Dedifferentiated amniotic fluid mesenchymal stem cell (primary cell): ENCODE measurements at regions not wholly inside any gene's neighbourhood (a gene's known extent, or its start where the extent isn't known, plus 50 kb on each side); places are given as distances from the start of the nearest gene placed in this dataset.

Source experiments
- DNase-seq: peaks from one replicate; pipeline ENCODE4 v3.0.0-alpha.2; 2016; ENCODE audit errors: extremely low spot score

DNA sequence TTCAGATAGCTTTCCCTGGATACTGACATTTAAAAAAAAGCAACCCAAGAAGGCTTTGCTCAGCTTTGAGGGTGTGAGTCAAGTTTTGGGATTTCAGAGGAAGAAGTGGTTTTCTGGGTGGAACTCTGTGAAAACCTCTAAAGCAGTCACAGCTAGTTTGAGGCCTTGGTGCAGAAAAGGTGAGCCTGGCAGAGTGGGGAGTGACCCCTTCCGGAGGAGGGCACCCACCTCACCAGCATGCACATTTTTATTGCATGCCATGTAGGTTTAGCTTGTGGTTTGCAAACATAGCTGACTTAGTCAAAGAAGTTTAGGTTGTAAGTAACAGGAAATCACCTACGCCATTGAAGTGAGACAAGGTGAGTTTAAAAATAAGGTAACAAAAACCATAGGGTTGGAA lies 146.8 kb upstream of the PMEPA1 start:
- no peak for DNase-seq

DNA sequence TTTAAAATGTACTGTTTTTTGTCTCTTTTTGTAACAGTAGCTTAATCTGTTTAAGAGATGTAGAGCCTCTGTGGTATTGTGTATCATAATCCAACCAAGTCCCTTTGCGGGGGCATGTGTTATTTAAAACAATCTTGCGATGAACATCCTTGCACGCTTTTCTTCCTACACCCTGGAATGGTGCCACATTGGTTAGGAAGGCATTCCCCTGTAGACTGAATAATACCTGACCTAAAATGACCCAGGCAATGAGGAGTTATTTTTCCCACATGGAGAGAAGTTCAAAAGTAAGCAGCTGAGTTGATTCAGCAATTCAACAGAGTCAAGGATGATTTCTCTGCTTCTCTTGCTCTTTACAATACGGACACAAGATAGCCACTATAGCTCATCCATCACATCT lies 142.0 kb upstream of the PMEPA1 start:
- no peak for DNase-seq

DNA sequence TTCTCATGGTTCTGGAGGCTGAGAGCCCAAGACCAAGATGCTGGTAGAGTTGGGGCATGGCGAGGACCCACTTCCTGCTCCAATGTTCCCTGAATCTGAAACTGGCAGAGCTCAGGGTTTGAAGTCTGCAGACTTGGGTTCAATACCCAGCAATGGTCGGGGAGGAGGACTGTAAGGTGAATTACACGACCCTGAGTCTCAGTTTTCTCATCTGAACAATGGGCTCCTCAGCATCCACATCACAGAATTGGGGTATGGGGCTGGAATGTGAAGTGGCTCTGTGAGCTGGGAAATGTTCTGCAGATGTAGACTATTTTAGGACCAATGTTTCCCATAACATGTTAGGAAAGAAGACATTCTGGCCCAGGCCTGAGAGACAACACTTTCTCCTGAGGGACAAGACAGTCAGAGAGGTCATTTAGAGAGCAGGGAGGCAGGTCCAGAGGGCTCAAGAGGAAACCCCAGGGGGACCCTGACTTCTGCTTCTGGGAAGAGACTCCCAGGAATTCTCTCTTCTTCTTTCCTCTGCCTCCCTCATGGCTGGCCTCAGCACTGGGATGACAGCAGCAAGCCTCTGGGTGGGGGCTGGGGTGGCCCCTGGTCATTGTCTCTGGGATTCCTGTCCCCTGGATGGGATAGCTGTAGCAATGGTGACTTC lies 141.3 kb upstream of the PMEPA1 start:
- no peak for DNase-seq

DNA sequence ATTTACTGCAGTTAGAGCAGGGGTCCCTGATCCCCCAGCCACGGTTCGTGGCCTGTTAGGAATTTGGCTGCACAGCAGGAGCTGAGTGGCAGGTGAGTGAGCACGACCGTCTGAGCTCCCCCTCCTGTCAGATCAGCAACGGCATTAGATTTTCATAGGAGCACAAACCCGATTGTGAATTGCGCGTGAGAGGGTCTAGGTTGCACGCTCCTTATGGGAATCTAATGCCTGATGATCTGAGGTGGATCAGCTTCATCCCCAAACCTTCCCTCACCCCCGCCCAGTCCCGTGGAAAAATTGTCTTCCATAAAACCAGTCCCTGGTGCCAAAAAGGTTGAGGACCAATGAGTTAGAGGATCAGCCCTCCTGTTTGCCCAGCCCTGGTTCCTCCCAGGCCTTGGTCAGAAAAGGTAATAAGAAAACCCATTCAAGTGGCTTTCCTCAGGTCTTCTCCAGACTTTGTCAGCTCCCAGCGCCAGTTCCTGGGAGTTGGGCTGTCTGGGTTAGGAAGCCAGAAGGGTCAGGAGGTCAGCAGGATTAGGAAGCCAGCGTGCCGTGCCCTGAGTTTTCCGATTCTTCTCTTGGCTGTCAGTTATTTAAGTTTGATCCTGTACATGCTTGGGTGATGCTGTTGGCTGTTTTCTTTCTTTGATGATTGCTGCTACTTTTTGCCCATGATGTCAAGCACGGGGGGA lies 139.9 kb upstream of the PMEPA1 start:
- no peak for DNase-seq

DNA sequence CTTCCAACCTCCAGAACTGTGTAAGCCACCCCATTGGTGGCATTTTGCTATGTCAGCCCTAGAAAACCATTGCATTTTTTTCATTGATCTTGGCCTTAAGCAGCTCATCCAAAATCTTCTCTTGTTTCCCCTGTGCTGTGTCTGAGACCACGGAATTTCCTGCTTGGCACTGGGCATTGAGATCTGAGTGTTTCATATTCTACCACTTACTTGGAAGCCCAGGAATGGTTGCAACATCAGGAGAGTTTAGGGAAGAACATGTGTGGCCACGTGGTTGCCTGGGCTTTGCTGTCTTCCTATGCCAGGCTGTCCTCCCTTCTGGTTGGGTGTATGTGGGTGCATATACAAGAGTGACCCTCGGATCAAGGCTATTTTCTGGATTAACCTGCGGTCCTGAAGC lies 139.3 kb upstream of the PMEPA1 start:
- no peak for DNase-seq

DNA sequence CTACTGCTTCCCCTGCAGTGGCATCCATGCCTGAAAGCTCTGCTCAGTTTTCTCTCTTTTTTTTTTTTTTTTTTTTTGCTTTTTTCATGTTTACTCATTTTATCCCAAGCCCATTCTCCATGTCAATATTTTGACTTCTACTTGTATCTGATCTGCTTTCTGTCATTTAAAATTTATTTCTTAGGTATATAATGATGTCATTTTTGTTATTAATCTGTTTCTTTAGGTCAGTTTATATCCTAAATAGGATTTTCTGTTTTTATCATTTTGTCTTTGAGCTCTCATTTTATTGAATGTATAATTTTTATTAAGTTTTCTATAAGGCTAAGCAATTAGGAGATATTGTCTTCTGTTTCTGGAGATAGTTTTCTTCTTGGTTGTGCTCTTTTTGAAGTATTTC lies 138.5 kb upstream of the PMEPA1 start:
- DNase-seq = no peak

DNA sequence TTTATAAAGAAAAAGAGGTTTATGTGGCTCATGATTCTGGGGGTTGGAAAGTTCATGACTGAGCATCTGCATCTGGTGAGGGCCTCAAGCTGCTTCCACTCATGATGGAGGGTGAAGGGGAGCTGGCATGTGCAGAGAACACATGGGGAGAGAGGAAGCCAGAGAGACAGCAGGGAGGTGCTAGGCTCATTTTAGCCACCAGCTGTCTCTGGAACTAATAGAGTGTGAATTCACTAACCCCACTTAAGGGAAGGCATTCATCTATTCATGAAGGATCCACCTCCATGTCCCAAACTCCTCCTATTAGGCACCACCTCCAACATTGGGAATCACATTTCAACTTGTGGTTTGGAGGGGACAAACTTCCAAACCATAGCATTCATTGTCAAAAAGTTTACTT lies 137.3 kb upstream of the PMEPA1 start:
- no peak for DNase-seq

DNA sequence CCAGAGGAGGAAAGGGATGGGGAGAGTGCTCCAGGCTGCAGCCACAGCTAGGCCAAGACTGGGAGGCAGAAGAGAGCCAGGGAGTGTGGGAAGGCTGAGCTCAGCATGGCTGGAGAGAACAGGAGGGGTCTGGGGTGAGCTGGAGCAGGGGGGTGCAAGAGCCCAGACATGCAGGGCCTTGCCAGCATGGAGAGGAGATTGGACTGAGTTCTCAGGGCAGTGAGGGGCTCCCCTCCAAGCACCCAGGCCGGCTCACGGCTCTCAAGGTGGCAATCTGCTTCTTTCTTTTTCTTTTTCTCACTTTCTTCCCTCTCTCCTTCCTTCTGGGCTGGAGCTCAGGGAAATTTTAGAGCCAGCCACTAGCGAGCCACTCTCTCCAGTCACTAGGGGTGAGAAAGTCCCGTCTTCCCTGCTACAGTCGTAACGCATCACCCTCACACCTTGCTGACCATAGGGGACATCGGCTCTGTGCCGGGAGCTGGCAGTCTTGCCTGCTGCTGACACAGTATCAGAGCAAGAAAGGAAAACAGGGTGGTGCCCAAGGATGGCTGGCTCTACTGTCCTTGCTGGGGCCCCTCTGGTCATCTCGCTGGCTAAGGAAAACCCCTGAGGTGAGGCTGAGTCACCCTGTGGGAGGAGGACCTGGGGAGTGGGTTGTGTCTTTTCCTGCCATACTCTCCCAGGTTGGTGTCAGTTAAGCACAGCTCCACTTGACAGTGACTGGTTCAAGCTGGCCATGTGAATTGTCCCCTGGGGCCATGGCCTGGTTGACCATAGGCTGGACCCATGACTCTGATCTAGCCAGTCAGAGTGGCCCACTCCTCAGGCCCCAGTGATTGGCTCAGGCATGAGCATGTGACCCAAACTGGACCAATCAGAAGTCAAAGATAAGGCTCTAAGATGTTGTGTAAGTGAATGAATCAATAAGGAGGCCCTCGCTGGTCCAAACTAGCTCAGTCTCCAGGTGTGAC lies 135.1 kb upstream of the PMEPA1 start:
- no peak for DNase-seq

DNA sequence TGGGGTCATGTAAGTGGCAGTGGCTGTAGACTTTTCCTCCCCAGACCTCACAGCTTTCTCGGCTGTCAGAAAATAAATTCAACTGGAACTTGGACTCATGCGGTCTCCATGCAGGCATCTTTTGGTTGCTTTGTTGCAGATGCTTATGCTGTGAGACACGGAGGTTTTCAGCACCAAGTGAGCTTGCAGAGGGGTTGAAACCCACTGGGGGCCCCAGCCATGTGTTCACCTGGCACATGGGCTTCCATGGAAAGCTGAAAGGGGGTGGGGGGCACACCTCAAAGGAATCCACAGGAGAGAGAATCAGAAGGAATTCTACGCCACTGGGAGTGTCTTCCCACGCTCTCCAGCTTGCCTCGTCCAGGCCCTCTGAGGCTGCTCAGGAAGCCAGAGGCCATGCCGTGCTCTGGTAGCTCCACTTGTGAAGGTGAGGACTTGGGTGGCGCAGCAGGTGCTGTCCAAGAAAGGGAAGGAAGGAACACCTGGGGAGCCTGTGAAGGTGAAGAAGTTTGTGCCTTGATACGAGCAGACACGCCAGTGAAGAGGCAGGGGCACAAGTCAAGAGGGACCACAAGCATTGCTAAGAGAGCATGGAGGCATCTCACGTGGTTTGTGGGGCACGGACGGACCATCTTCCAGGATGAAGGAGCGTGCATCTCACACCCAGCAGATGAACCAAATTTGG lies 134.3 kb upstream of the PMEPA1 start:
- no peak for DNase-seq

DNA sequence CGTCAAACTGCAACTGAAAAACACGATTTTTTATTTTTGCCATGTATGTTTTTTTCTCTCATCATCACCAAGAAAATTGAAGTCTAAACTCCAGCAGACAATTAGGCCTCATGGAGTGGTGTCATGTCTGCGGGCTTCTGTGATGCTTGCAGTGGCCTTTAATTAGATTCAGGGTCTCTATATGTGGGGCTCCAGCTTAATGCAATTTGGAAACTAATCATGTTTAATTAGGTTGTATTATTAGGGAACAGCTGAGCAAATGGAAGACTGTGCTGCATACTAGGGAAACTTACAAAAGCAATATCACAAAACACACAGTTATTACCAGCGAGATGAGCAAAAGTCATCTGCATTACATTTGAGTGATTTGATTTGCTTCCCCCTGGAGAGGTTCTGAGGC lies 132.9 kb upstream of the PMEPA1 start:
- DNase-seq = no peak

DNA sequence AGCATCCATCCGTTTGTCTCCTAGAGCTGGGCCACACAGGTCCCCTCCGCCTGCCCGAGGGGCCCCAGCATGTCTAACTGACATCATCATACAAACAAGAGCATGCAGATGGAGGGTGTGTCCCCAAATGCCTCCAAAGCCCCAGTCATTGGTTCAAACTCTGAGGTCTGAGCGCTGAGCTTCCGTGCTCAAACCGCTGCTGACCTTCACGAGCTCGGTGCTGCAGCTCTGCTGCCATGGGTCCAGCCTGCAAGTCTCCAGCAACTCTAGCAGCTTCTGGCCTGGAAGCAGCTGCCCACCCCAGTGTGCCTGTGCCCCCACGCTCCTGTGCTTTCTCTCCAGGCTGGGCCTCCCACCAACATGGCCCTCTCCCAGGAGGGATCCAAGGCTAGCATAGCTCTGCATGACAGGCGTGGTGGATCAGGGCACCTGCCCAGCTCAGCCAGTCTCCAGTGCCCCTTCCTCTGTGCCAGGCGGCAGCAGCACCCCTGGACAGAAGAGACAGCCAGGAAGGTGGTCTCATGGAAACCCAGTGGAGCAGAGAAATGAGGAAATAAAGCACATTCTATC lies 131.6 kb upstream of the PMEPA1 start:
- DNase-seq = no peak

DNA sequence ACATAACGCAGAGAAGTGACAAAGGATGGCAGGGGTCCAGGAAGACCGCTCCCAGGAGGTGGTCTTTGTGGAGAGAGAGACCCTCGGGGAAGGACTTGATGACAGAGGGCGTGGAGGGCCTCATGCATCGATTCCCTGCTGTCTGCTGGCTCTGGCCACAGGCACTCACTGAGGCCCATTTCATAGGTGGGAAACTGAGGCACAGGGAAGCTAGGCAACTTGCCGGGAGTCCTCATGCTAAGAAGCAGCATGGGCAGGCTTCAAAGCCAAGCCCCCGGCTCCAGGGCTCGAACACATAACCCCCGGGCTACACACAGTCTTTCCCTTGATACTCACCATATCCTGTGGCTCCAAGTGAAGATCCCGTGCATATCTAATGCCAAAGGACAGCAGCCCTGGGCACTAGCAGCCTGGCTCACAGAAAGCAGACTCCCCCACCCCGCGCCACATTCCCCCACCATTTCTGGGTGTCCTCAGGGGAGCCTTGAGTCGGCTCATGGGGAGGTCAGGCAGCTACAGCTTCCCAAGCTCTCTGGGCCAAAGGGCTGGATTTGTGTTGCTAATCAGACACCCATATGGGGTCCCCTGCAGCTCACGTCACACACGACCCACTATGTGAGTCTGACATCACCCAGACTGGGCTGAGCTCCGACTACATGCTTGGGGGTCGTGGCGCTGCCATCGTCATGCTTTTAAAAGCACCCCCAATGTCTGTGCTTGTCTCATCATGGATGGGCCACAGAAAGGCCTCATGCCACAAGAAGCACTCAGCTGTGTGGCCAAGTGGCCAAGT lies 130.9 kb upstream of the PMEPA1 start:
- DNase-seq = no peak

DNA sequence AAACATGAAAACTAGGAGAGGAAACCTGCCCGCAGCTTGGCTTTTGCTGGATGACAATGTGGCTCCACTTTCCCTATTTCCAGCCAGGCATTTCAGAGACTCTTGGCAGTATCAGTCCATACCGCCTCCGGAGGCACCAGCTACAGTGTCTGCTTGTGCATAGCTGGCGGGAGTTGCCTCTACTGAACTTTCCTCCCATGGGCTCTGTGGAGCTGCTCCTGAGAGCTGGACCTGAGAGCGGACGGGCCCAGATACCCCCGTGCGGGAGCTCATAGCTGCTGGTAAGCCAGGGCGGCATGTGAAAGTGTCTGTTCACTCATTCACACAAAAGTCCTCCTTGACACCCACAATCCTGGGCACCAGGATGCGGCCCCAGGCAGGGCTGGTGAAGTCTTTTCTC lies 130.3 kb upstream of the PMEPA1 start:
- DNase-seq = no peak

DNA sequence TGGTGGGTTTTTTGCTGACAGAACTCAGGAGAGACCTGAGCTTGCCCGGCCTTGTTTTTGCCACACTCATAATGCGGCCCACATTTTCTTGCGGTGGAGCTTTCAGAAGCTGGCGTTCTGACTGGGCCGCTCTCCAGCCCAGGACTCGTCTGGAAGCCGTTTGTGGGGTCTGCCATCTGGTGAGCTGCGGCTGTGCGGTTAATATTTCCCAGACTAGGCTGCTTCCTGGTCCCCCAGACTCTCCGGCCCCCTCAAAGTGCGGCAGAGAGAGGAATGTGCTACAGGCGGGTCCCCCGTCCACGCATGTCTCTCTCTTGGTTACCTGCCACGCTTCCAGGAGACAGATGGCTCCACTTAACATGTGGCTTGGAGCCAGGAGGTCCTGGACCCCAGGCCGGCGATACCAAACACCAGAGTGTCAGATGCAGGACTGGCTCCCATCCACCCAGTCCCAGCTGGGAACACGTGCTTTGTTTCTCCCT lies 128.9 kb upstream of the PMEPA1 start:
- DNase-seq = no peak

DNA sequence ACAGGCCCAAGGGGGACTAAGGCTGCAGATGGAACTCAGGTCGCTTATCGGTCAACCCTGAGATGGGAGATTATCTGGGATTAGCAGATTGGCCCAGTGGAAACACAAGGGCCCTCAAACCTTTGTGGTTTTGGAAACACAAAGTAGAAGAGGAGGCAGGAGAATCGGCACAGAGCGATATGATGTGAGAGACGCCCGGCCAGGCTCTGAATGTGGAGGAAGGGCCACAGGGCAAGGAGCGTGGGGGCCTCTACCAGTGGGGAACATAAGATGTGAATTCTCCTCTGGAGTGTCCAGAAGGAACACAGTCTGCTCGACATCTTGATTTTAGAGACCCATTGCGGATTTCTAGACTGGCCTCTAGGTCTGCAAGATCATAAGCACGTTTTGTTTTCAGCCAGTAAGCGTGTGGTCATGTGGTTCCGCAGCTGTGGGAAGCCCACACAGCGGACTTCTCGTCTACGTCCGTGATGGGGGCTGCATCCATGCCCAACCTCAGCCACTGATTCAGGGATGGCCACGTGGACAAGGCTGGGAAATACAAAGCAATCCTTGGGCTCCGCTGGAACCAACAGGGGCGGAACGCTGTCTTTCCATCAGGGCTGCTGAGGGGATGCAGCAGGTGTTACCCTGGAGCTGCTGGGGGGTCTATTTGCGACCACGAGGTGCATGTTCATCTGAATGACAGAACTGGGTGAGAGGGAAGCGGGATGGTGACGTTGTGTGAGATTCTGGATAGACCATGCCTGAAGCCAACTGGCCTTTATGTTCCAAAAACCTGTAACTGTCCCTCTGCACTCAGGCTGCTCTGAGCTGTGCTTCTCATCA lies 127.6 kb upstream of the PMEPA1 start:
- no peak for DNase-seq

DNA sequence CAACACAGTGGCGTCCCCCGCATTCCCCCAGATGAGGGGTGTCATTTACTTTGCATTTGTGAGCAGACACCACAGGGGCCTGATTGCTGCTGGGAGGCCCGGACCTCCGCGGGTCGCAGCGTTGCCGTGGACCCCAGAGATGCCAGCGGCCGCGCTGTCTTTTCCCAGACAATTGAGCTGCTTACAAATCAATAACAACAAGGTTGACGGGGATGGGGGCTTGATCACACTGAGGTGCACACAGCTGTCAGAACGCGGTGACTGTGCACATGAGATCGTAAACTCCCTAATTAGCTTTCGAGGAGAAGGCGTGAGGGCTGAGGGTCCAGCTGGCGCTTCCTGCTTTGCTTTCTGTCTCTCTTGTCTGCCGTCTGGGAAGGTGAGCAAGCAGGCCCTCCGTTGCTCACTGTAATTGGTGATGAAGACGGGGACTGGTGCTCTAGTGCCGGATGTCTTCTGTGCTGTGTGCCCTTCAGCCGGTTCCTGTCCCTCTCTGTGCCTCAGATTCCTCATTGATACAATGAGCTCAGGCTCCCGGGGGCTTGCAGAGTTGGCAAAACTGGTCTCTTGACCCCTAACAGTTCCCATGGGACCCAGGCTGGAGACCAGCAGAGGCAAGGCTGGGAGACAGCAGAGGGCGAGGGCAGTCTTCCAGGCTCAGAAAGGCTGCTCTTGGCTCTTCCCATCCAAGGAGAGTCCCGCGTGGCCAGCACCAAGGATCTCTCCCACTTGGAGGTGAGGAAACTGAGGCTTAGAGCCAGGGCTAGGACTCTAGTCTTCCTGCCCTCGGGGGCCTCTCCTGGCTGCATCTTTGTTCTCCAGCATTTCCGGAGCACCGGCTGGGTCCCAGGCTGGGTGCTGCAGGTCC lies 126.0 kb upstream of the PMEPA1 start:
- DNase-seq = no peak

DNA sequence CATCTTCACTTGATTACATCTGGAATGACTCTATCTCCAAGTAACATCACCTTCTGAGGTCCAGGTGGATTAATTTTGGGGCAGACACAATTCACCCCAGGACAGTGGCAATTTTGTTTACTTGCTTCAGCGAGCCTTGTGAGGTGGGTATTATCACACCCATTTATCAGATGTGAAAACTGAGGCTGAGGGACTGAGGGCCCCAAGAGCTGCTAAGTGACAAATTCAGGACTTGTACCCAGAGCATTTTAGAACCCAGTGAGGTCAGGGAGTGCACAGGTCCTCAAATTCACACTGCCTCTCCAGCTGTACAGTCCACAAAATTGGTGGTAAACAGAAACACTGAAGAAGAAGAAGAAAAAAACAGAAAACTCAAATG lies 125.2 kb upstream of the PMEPA1 start:
- no peak for DNase-seq

DNA sequence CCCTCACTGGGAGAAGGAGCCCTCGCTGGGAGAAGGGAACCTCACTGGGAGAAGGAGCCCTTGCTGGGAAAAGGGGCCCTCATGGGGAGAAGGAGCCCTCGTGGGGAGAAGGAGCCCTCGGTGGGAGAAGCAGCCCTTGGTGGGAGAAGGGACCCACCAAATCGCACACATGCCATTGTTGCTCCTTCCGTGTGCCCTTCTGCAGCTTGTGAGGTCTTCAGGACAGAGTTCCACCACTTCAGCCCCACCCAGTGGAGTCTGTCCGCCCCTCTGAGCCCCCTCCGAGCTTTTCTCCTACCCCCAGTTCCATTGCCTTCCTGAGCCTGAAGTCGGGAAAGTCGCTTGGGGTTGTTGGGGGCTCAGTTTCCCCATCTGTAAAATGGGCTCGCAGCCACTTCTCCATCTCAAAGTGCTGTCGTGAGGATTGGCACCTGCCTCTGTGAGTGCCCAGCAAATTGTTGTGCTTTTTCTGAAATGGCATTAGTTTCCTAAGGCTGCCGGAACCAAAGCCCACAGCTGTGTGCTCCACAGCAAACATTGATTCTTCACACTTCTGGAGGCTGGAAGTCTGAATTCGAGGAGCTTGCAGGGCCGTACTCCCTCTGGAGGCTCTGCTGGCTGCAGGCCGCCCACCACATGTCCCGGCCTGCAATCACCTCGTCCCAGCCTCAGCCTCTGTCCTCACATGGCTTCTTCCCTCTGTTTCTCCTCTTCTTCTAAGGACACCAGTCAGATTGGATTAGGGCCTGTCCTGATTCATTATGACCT lies 124.7 kb upstream of the PMEPA1 start:
- DNase-seq = no peak
